ENCODE measurements at regions not wholly inside any gene's neighbourhood (a gene's known extent, or its start where the extent isn't known, plus 50 kb on each side); places are given as distances from the start of the nearest gene placed in this dataset.
A peak's percentile ranks its signal among the peaks of the same experiment; 100 is the strongest.
"Not testable (repeated sequence)": the region's sequence is repeated elsewhere in the genome, so short reads cannot be mapped to it uniquely, and the experiment has no call there.

DNA sequence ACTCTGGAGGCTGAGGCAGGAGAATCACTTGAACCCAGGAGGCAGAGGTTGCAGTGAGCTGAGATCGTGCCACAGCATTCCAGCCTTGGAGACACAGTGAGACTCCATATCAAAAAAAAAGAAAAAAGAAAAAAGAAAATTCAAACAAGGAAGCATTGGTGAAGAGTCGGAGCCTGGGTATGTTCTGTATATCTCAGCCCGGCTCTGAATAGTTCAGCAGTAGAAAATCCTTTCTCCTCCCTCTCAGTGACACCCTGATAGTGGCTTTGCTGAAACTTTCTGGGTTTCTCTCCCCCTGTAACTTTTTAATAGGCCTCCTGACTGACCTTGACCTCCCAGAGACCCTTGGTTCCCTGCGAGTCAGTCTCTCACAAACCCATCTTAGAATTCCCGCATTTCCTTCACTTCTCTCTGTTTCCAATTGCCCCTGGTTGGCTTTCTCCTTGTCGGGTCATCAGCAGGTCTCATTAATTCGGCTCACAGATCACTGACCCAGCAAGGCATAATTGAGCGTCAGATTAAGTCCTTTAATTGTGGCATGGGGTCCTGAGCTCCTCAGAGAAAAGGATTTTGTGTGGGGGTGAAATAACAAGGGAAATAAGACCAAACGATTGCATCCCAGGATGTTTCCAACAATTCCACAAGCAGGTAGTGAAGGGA, 541.6 kb upstream of the NRP1 start:
- H3K36me3 ChIP-seq: no peaks in the 10 kb centered on the region
- TF ChIP-seq, protein P1, sequence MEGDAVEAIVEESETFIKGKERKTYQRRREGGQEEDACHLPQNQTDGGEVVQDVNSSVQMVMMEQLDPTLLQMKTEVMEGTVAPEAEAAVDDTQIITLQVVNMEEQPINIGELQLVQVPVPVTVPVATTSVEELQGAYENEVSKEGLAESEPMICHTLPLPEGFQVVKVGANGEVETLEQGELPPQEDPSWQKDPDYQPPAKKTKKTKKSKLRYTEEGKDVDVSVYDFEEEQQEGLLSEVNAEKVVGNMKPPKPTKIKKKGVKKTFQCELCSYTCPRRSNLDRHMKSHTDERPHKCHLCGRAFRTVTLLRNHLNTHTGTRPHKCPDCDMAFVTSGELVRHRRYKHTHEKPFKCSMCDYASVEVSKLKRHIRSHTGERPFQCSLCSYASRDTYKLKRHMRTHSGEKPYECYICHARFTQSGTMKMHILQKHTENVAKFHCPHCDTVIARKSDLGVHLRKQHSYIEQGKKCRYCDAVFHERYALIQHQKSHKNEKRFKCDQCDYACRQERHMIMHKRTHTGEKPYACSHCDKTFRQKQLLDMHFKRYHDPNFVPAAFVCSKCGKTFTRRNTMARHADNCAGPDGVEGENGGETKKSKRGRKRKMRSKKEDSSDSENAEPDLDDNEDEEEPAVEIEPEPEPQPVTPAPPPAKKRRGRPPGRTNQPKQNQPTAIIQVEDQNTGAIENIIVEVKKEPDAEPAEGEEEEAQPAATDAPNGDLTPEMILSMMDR (IDR thresholded peaks at IDR 0.05): no peak
- H3K4me3 ChIP-seq: no peak overlapping the region
- no peaks in the 10 kb centered on the region for H3K4me1 ChIP-seq
- intact Hi-C loops (cut with DNase I): no loop called here
- H3K27me3 ChIP-seq: no peaks in the 10 kb centered on the region
- no peaks in the 10 kb centered on the region for H3K9me3 ChIP-seq
- FAIRE-seq: no peak
- 87 to 90% methylated on average over 9 of the region's 9 CpGs for WGBS, 2 donors
- no peak overlapping the region for H3K27ac ChIP-seq
- DNase-seq: no peak
- ATAC-seq: no peak

DNA sequence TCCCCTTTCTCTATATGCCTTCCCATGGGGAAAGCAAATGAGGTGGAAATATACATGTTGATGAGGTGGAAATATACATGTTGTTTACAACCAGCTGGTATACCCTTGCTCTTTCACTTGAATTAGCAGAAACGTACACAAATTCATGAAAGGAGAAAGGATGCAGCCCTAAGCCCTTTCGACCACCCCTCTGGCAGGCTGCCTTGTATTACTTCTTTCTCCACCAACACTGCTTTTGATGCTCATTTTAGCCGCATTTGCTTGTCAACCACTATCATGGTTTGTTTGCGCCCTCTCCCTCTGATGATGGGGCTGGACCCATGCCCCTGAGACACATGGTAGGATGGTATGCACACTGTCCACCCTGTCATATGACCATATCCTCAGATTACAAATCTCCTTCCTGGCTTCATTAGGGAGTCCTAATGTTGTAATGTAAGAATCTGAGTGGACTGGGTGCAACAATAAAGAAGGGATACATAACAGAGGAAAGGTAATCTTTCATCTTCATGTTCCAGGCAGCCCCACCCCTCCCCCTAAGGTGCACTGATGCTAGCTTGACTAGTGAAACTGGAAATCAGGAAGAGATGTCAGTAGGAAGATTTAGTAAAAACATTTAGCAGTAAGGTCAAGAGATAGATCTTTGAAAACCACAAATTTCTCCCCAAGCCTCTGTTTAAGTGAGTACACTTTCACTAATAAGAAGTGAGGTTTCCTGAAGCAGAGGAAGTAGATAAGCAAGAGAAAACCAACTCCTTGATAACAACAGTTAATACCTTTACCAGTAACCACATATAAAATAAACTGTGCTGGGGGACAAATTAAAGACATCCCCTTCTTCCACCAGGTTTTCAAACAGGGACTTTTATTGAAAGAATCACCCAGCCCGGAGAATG, 536.8 kb upstream of the NRP1 start:
- Histone ChIP-seq H3K4me1 (no peaks in the 10 kb centered on the region), H3K9me3 (no peaks in the 10 kb centered on the region), H3K27ac (no peak overlapping the region), H3K27me3 (no peaks in the 10 kb centered on the region), H3K4me3 (no peak overlapping the region), H3K36me3 (no peaks in the 10 kb centered on the region)
- DNase-seq: no peak
- ATAC-seq: no peak
- 67 to 78% methylated on average over 5 of the region's 5 CpGs for WGBS, 2 donors
- intact Hi-C loops (cut with DNase I): no loop called here
- no peak for FAIRE-seq
- TF ChIP-seq, protein P1 (IDR thresholded peaks at IDR 0.05): no peak

DNA sequence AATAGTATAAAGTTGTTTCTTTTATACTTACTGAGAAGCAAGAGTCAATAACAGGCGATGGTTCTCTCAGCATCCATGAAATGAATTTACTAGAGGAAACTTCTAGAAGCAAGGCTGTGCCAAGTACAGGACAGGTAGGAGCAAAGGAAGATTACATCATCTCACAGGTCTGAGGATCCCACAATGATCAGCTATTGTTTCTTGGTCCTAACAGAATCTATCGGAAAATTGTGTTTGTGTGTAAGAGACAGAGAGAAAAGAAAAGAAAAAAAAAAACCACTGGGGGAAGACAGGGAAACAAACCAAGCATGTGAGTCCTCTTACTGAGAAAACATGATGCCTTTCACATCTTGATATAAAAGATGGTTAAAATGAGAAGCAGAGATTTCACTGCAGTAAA, 535.0 kb upstream of the NRP1 start:
- ATAC-seq (no peak), DNase-seq (no peak), FAIRE-seq (no peak)
- Histone ChIP-seq H3K36me3 (no peaks in the 10 kb centered on the region), H3K4me1 (no peaks in the 10 kb centered on the region), H3K4me3 (no peak overlapping the region), H3K9me3 (no peaks in the 10 kb centered on the region), H3K27ac (no peak overlapping the region), H3K27me3 (no peaks in the 10 kb centered on the region)
- intact Hi-C loops (cut with DNase I): no loop called here
- TF ChIP-seq, protein P1 (IDR thresholded peaks at IDR 0.05): no peak
- 64 to 80% methylated on average over 2 of the region's 2 CpGs for WGBS, 2 donors

DNA sequence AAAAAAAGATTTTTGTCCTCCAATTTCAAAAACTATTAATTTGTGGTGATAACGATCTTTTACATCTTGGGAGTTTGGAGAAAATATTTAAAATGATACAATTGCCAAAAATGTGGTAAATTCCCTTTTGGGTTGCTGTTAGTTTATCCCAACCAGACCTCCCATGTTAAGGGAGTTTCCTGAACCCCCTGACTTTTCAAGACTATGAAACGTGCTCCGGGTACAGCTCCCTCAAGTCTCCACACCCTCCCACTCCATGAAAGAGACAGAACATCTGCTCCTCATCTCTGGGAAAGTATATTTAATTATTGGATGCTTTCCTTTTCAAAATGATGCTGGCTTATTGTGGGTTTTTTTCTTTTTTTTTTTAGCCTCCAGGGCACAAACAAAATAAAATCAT, 534.6 kb upstream of the NRP1 start:
- 64 to 65% methylated on average over 3 of the region's 3 CpGs for WGBS, 2 donors
- H3K4me1 ChIP-seq: no peaks in the 10 kb centered on the region
- no peaks in the 10 kb centered on the region for H3K27me3 ChIP-seq
- FAIRE-seq (no peak), ATAC-seq (peak in 1 of 4 donors; percentile 44), DNase-seq (no peak)
- no peak overlapping the region for H3K4me3 ChIP-seq
- H3K9me3 ChIP-seq: no peaks in the 10 kb centered on the region
- no peak overlapping the region for H3K27ac ChIP-seq
- H3K36me3 ChIP-seq: no peaks in the 10 kb centered on the region
- intact Hi-C loops (cut with DNase I): no loop called here
- TF ChIP-seq, protein P1 (IDR thresholded peaks at IDR 0.05): no peak

DNA sequence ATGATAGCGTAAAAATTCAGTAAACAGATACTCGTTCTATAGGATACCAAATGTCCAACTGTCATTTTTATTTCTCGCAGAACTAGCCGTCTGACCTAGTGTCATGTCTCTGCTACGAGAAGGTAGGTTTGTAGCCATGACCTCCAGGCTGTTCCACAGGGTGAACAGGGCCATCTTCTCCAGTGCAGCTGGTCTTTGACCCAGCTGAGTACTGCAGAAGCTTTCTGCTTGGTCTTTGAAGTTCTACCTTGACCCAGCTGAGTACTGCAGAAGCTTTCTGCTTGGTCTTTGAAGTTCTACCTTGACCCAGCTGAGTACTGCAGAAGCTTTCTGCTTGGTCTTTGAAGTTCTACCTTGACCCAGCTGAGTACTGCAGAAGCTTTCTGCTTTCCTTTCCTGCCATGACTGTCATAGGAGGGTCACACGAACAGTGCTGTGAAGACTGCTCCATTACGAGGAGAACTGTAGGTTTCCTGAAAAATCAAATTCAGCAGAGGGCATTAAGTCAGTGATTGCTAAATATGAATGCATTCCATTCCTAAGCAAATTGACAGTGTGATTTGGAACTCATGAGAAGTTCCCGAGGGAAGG, 532.8 kb upstream of the NRP1 start:
- H3K4me3 ChIP-seq; H3K36me3 ChIP-seq; H3K27me3 ChIP-seq; H3K4me1 ChIP-seq; H3K27ac ChIP-seq; intact Hi-C loops (cut with DNase I); DNase-seq; H3K9me3 ChIP-seq; FAIRE-seq; ATAC-seq: not testable (repeated sequence)
- WGBS, 2 donors: 76 to 83% methylated on average over 8 of the region's 8 CpGs
